HepG2 (cell line): ENCODE measurements at regions not wholly inside any gene's neighbourhood (a gene's known extent, or its start where the extent isn't known, plus 50 kb on each side); places are given as distances from the start of the nearest gene placed in this dataset.

Source experiments
- ATAC-seq: fragments of 200-7000 bp; cut with Tn5 transposase; 3 replicates; pipeline ENCODE4 v1.9.1; 2020; ENCODE audit warnings: mild to moderate bottlenecking, moderate library complexity
- BruUV-seq: library from RNA; stranded (reverse); fragments of 400-500 nt; replicated peaks from 2 replicates; lab custom pipeline; 2021; lab: Mats Ljungman, UMichigan
- CTCF ChIA-PET: fragments of 300-600 bp; formaldehyde crosslinking; extraction: SDS; loops from one replicate; lab custom pipeline; 2021; ENCODE audit warnings: low total read pairs, inconsistent platforms, low intra/inter-chr PET ratio; lab: Yijun Ruan, JAX
- POLR2A ChIA-PET: fragments of 350-600 bp; sonication (Branson Sonifier 250); formaldehyde crosslinking; loops from one replicate; lab custom pipeline; 2020; ENCODE audit warnings: antibody characterized with exemption, inconsistent platforms; lab: Yijun Ruan, JAX
- DNase-seq: peaks from one replicate; pipeline ENCODE4 v3.0.0-alpha.2; 2015; ENCODE audit warnings: low spot score
- FAIRE-seq: peaks from 3 replicates; lab custom pipeline; 2011; peaks lifted over from hg19 to GRCh38; lab: Jason Lieb, UNC
- H2AFZ ChIP-seq: one replicate; pipeline ENCODE4 v1.6.1; 2011; ENCODE audit warnings: low read length, inconsistent platforms
- H3K27ac ChIP-seq: fragments of 300-600 bp; 3 replicates; pipeline ENCODE4 v1.8.0; 2011; ENCODE audit warnings: mixed run types, mild to moderate bottlenecking, mixed read lengths, low read length, inconsistent platforms; ENCODE audit not compliant: insufficient read depth; ENCODE audit errors: extremely low read length
- H3K27me3 ChIP-seq, 2 experiments: fragments of 200-600 bp in 1 of 2; 2 replicates in 1 of 2; 3 replicates in 1 of 2; pipeline versions ENCODE4 v1.6.0 to v1.8.0; 2011; ENCODE audit warnings: low read length in 2 of 2, mild to moderate bottlenecking in 2 of 2, moderate library complexity in 2 of 2, inconsistent platforms in 1 of 2; ENCODE audit not compliant: insufficient read depth in 2 of 2, control insufficient read depth in 1 of 2
- H3K36me3 ChIP-seq, 2 experiments: fragments of 200-600 bp in 1 of 2; replicated peaks in 1 of 2; 2 replicates in 1 of 2; 3 replicates in 1 of 2; pipeline versions ENCODE4 v1.5.1 to v1.8.0; 2011; ENCODE audit warnings: low read length in 2 of 2, inconsistent platforms in 1 of 2; ENCODE audit not compliant: insufficient read depth in 2 of 2, control insufficient read depth in 1 of 2
- H3K4me1 ChIP-seq: 2 replicates; pipeline ENCODE4 v1.5.1; 2012; ENCODE audit warnings: low read length, inconsistent platforms; ENCODE audit not compliant: insufficient read depth
- H3K4me2 ChIP-seq: 2 replicates; pipeline ENCODE4 v1.6.0; 2011; ENCODE audit warnings: low read depth, low read length, inconsistent platforms
- H3K4me3 ChIP-seq, 3 experiments: fragments of 200-600 bp in 1 of 3; sonication (generic), shearing (Covaris generic) in 1 of 3; replicated peaks in 1 of 3; 2 replicates each; pipeline ENCODE4 v1.5.1; 2011 to 2016; ENCODE audit warnings: low read length in 3 of 3, inconsistent platforms in 2 of 3, low read depth in 2 of 3, mild to moderate bottlenecking in 2 of 3, control low read depth in 1 of 3, mixed read lengths in 1 of 3; ENCODE audit not compliant: insufficient read depth in 1 of 3
- H3K79me2 ChIP-seq: one replicate; pipeline ENCODE4 v1.6.1; 2011; ENCODE audit warnings: low read length, inconsistent platforms; ENCODE audit not compliant: insufficient read depth
- H3K9ac ChIP-seq: 2 replicates; pipeline ENCODE4 v1.6.0; 2011; ENCODE audit warnings: mild to moderate bottlenecking, low read depth, low read length, inconsistent platforms; ENCODE audit not compliant: insufficient read depth
- H3K9me3 ChIP-seq: 2 replicates; pipeline ENCODE4 v1.5.1; 2012; ENCODE audit warnings: mild to moderate bottlenecking, low read length
- H4K20me1 ChIP-seq: 2 replicates; pipeline ENCODE4 v1.6.0; 2011; ENCODE audit warnings: inconsistent platforms, mild to moderate bottlenecking, low read length, moderate library complexity; ENCODE audit not compliant: insufficient read depth
- KLF9 ChIP-seq: IDR thresholded peaks from 2 replicates; pipeline ENCODE4 v1.6.1; 2016; ENCODE audit warnings: low read depth
- ZFYVE20 ChIP-seq: sonication (generic); formaldehyde crosslinking; IDR thresholded peaks from 2 replicates; pipeline ENCODE4 v1.8.0; 2023; ENCODE audit warnings: low read depth, mild to moderate bottlenecking, moderate library complexity, missing genetic modification reagents, borderline replicate concordance
- ZNF317 ChIP-seq: sonication (generic); formaldehyde crosslinking; IDR thresholded peaks from 2 replicates; pipeline ENCODE4 v1.5.0; 2020; ENCODE audit warnings: mild to moderate bottlenecking, missing genetic modification reagents
- ZNF350 ChIP-seq: sonication (generic); formaldehyde crosslinking; IDR thresholded peaks from 2 replicates; pipeline ENCODE4 v1.4.0; 2020; ENCODE audit warnings: mild to moderate bottlenecking, low read depth, missing genetic modification reagents, borderline replicate concordance
- WGBS: methylation state at CpG from one replicate; pipeline ENCODE4 v1.1.6; 2017; ENCODE audit warnings: low lambda C conversion rate; 5-methylcytosine and 5-hydroxymethylcytosine counted together
- in situ Hi-C: cut with HindIII; loops from 2 replicates; pipeline ENCODE4 v1.10.0; 2017; ENCODE audit warnings: low pct_unique_long_range_greater_than_20kb; ENCODE audit not compliant: extremely low pct_ligation_motif_present
- intact Hi-C: fragments of 100-400 bp; cut with micrococcal nuclease; formaldehyde crosslinking; loops from one replicate; pipeline ENCODE4 v1.10.0; 2022; ENCODE audit not compliant: unreplicated experiment

DNA sequence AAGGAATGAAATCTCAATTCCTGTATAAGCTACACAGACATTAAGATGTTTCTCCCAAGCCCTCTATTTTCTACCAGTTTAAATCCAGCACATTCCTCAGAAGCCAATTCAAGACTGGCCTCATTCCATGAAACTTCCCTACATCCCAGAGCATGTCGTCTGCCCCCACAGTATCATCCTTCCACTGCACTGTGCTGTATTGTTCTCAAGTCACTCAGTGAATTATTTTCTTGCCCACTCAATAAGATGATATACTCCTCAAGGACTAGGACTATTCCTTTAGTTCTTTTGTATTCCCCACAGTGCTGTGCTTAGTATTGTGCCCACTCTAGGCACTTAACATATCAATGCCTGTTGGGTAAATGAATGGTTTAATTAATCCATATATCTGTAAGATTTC lies 203.1 kb upstream of the BLID start:
- 18% methylated on average over 1 of the region's 1 CpG for WGBS
- no peaks in the 10 kb centered on the region for H3K27me3 ChIP-seq
- TF ChIP-seq ZNF350 (CRISPR knock-in tag) (no peak), KLF9 (CRISPR knock-in tag) (no peak), ZFYVE20 (no peak)
- H3K9ac ChIP-seq, result no peak overlapping the region
- DNase-seq, result no peak
- FAIRE-seq, result no peak
- in situ Hi-C loops, result no loop called here
- no peaks in the 10 kb centered on the region for H3K4me1 ChIP-seq
- no peaks in the 10 kb centered on the region for H3K9me3 ChIP-seq
- ATAC-seq, result no peak
- BruUV-seq, result no TSS peak
- H3K4me3 ChIP-seq, result no peak overlapping the region
- no peaks in the 10 kb centered on the region for H3K36me3 ChIP-seq
- no peak overlapping the region for H3K4me2 ChIP-seq
- H2AFZ ChIP-seq, result no peak overlapping the region
- no peak overlapping the region for H3K27ac ChIP-seq
- no peaks in the 10 kb centered on the region for H4K20me1 ChIP-seq
- ChIA-PET CTCF (no interaction called here), POLR2A (no interaction called here)
- intact Hi-C loops, result no loop called here
- H3K79me2 ChIP-seq, result no peaks in the 10 kb centered on the region

DNA sequence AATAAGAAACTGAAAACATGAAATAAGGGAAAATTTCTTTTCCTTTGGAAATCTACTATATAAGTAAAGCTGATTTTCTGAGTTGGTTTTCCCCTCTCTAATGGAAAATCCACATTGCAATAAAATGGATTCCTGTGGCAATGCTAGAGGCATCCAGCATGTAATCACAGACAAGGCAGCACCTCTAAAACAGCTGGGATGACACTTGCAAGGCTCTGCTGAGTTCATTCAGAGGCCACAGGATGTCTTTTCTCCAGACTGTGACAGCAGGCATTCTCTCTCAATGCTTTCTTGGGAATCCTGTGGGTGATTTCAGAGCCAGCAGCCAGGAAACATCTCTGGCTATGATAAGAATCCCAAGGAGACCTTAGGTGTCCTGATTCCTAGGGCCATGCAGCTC lies 201.3 kb upstream of the BLID start:
- BruUV-seq, result no TSS peak
- no peak overlapping the region for H3K9ac ChIP-seq
- no peaks in the 10 kb centered on the region for H3K79me2 ChIP-seq
- no peaks in the 10 kb centered on the region for H4K20me1 ChIP-seq
- H3K36me3 ChIP-seq, result no peaks in the 10 kb centered on the region
- in situ Hi-C loops, result no loop called here
- H3K9me3 ChIP-seq, result no peaks in the 10 kb centered on the region
- H3K4me1 ChIP-seq, result no peaks in the 10 kb centered on the region
- H3K27me3 ChIP-seq, result no peaks in the 10 kb centered on the region
- intact Hi-C loops, result no loop called here
- H2AFZ ChIP-seq, result no peak overlapping the region
- POLR2A ChIA-PET, result no interaction called here
- no peak overlapping the region for H3K27ac ChIP-seq
- no peak overlapping the region for H3K4me2 ChIP-seq
- CTCF ChIA-PET, result no interaction called here
- no peak overlapping the region for H3K4me3 ChIP-seq
- no peak for DNase-seq
- TF ChIP-seq ZNF317, result no peak
- ATAC-seq, result no peak
- FAIRE-seq, result no peak
